Left lobe of liver (tissue), 2 donors: ENCODE measurements at regions not wholly inside any gene's neighbourhood (a gene's known extent, or its start where the extent isn't known, plus 50 kb on each side); places are given as distances from the start of the nearest gene placed in this dataset.

Experiments
- ATAC-seq: fragments of 200-7000 bp; cut with Tn5 transposase; one replicate; pipeline ENCODE4 v1.9.1; 2020; ENCODE audit warnings: mild to moderate bottlenecking, moderate library complexity
- DNase-seq: peaks from one replicate; pipeline ENCODE4 v3.0.0-alpha.2; 2020; ENCODE audit warnings: low spot score
- donor health status: DM: no; HTN: no; CAD: no; lungs with moderate emphysema.
- donor health status: DM: no; HTN: yes; CAD: no.

DNA sequence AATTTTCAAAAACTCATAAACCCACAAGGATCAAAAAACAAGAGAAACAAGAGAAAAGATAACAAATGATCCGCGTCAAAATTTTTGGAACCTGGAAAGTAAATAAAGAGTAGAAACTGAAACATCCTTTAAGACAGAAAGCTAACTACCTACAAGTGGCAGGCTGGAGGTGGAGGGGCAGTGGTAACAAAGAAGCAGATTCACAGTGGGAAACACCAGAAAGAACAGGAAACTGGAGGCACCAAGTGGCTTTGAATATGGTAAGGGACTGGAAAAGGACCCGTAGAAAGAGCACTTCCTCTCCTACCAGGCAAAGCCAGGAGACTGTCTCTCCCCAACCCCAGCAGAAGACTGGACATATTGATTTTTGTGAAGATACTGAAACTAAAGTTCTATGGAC lies 100.6 kb upstream of the TARS1 start:
- DNase-seq (no peak), ATAC-seq (no peak)

DNA sequence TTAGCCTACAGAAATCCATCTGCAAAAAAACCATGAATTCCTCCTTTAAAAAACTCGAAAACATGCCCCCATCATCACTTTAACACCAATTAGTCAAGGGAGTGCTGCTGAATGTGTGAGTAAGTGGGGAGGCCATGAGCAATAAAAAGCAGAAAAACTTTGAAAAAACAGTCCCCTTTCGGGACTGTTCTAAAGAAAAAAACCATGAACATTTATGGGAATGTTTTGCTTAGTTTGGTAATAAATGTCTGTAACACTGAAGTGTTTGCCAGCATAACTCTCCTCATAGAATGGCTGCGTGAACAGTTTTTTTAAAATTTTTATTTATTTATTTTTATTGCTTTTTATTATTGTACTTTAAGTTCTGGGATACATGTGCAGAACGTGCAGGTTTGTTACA lies 99.4 kb upstream of the TARS1 start:
- ATAC-seq (no peak), DNase-seq (no peak)

DNA sequence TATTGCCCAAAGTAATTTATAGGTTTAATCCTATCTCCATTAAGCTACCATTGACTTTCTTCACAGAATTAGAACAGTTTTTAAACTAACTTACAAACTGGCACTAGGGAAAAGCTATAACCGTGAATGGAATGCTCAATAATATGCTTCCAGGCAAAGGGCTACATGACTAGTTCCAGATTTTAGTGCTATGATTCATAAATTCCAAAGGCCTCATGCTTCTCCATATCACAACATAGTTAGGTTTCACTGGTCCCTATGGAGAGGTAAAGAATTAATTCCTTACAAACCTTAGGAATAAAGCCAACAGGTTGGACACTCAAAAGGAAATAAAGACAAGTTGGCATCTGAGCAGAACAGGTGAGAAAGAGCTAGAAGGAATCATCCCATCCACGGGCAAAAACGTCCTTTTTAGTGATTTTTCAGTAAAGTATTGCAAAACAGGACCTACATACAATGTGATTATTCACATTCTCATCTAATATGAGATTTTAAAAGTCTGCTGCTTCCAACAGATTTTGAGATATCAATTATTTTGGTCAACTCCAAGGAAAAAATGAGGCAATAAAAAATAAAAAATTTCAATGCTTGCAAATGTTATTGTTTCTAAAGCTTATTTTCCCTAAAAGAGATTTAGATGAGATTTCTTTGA lies 97.0 kb upstream of the TARS1 start:
- DNase-seq (no peak), ATAC-seq (no peak)

DNA sequence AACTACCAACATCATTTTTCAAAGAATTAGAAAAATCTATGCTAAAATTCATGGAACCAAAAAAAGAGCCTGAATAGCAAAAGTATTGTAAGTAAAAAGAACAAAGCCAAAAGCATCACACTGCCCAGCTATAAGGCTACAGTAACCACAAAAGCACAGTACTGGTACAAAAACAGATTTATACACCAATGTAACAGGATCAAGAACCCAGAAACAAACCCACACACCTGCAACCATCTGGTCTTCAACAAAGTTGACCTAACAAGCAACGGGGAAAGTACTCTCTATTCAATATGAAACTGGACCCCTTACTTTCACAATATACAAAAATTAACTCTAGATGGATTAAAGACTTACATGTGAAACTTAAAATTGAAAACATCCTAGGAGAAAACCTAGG lies 94.2 kb upstream of the TARS1 start:
- ATAC-seq (no peak), DNase-seq (no peak)

DNA sequence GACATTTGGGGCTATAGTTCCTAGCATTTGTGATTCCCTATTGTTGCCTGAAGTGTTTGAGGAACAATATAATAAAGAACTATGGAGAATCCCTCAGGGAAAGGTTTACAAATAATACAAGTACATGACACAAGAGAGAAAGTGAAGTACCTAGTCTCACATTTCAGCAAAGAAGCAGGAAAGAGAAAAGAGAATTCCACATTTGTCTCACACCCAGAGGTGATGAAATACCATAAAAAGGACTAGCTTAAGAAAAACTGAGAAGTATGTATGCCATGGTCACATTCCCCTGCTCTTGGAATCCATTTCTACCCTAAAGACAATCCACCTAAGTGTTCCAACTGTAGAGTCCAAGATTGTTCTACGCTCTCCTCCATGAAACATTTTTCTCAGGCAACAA lies 79.0 kb upstream of the TARS1 start:
- no peak for DNase-seq
- ATAC-seq: no peak

DNA sequence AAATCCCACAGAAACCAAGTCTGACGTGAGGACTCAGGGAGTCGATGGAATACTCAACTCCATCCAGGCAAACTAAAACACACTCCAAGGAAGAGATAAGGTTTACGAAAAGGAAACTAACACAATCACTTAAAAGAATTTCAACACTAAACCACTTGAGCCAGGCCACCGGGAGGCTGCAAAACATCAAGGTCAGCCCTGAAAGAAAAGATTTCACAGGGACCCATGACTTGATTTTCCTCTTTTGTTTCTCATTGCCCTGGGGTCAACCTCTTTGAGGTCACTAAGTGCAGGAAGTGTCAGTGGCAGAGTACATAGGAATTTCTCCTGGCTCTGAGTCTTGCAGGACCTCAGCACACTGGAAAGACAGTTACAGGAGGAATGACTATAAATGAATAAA lies 77.8 kb upstream of the TARS1 start:
- ATAC-seq (peak; percentile 60), DNase-seq (no peak)

DNA sequence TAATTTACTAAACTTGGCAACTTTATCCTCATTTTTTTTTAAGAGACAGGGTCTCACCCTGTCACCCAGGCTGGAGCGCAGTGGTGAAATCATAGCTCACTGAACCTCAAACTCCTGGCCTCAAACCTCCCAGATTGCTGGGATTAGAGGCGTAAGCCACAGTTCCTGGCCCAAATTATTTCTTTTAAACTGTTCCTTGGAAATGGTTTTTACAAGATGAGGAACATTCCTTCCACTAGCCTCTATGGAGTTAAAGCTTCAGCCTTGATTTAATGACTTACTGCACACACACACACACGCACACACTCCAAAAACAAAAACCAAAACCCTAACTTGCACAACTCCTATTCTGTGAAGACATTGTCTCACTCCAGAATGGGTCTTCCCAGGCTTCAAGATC lies 77.2 kb upstream of the TARS1 start:
- DNase-seq (no peak), ATAC-seq (no peak)

DNA sequence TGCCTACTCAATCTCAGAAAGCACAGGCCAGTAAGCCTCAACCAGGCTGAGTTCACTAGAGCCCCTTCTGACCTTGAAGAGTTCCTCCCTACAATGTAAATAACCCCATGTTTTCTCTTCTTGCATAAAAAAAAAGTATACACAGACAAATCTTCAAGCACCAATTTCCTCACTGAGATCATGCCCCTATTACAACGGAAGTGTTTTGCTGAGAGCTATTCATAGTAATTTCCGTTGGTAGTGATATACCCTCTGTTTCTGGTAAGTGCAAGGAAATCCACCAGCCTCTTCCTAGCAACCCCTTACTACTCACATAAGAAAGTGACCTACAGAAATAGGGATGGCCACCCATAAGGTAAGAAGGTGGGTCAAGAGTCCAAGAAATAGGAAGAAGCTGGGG lies 76.4 kb upstream of the TARS1 start:
- no peak for DNase-seq

DNA sequence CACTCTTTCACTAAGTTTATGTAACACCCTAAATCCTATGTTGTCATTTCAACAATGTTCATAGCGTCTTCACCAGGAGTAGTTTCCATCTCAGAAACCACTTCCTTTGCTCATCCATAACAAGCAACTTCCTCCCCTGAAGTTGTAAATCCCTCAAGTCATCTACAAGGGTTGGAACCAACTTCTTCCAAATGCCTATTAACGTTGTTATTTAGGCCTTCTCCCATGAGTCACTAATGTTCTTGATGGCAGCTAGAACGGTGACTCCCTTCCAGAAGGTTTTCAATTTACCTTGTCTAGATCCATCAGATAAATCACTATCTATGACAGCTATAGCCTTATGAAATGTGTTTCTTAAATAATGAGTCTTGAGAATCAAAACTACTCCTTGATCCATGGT lies 73.3 kb upstream of the TARS1 start:
- no peak for DNase-seq
- ATAC-seq: no peak

More for the DNA sequence above, 76.4 kb upstream of the TARS1 start:
- ATAC-seq: no peak

DNA sequence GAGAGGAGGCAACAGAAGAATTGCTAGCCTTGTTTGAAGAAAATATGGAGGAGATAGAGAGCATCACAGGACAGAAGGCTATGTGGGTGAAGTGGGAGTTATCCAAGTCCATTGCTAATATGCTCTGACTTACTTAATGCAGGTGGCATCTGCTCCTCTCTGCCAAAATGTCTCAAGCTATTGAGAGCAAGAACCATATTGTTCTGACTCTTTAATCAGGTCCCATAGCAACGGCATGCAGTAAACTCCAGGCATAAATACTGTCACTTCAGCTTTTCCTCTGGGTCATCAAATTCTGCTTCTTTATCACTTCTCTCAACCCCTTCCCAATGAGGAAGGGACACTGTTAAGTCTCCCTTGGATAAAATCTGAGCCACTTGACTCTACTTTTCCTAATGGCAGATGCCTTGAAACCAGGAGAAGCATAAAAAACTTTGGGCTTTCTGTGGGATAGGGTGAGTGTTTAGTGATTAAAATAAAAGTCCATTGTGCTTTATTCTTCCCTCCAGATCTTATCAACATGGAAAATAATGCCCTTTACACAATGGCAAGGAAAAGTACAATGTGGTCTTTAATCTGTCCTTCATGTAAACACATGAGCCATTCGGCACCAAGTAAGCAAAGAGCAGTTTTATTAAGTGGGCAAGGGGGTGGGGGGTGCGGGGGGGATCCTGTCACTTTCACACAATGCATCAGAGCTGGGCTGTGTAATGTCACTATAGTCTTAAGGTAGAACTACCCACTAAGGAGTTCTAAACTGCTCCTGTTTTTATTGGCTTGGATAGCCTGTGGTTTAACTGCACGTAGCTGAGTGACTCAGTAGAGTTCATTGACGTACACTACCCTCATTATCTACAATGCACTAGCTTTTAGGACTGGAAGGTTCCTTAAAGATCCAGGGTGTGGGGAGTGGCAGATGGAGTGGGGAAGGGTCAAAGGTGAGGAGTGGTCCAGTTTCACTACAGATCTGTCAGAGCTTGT lies 71.0 kb upstream of the TARS1 start:
- ATAC-seq: no peak
- no peak for DNase-seq

DNA sequence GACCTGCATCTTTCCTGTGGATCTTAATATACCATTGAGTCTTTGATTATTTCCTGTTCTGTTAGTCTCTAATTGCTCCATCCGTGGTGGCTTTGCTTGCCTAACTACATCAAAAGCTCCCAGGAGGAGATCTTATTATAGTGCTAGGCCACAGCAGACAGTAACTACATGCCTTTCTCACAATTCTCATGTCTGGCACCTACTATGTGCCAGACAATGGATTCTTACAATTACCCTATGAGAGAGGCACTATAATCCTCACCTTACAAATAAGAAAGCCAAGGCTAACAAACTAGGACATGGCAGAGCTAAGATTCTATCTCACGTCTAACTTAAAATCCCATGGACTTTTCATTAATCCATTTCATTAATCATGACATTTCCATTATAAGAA lies 70.3 kb upstream of the TARS1 start:
- DNase-seq (no peak), ATAC-seq (no peak)

DNA sequence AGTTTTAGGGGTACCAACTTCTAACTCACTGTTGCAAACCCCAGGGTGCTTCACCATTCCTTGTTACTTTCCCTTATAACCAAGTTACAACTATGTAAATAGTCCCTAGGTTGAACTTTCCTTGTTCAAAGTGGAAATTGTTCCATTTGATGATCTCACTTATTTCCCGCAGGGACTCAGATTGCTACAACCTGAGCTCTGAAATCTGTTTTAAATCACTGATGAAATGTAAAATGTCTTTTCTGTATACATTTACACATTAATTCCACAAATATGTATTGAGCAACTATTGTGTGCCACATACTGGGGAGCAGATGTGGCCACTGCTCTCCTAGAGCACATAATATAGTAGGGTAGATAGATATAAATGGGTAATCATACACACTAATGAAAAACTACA lies 69.1 kb upstream of the TARS1 start:
- ATAC-seq (no peak), DNase-seq (no peak)

DNA sequence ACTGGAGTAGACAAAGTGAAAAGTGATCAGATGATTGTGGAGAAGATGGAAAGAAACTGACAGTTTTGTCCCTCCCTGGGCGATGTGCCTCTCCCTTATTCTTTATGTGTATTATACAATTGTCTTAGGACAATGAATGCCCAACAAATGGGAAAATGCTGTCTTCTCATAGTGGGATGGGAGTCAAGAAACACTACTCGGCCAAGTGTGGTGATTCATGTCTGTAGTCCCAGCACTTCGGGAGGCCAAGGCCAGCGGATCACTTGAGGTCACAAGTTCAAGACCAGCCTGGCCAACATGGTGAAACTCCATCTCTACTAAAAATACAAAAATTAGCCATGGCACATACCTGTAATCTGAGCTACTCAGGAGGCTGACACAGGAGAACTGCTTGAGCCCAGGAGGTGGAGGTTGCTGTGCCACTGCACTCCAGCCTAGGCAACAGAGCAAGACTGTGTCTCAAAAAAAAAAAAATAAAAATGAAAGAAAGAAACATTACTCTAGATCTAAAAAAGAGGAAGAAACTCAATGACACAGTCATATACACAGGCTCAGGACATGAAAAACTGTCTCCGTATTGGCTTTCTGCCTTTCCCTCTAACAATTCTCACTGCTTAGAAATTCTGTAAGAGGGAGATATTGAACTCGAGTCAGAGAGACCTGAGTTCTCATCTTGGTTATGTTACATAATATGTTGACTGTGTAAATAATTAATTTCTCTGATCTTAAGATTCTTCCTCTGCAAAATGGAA lies 67.9 kb upstream of the TARS1 start:
- DNase-seq (no peak), ATAC-seq (no peak)

DNA sequence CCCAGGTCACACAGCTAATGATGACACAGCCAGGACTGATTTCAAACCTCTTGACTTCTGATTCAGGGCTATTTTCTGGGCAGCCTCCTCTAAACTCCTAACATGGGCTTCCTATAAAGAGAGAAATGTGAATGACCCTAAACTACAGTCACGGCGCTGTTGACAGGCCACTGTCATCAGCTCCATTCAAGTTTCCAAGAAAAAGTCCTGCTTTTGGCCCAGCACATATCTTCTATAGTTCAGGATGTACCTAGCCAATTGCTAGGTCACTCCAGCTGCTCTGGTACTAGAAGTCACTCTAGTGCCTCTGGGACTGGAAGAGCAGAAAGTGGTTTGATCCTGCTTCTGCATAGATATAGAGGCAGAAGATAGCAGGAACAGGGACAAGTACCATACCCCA lies 64.9 kb upstream of the TARS1 start:
- no peak for ATAC-seq
- no peak for DNase-seq

DNA sequence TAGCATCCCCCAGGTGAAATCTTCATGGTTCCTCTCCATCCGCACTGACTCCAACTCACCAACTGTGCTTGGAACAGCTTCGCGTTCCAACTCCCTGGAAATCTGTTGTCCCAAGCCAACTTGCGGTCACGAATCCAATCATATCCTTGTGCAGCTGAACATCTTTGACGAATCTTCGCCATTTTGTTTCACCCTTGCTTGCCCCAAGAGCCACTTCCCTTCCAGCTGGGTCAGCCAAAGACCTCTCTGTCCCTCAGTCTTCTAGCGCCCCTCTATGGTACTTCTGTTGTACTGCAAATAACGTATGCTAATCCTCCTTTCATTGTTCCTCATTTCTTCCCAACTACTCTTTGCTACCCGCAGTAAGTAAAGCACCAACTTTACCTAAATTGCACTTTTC lies 61.0 kb upstream of the TARS1 start:
- ATAC-seq: no peak

DNA sequence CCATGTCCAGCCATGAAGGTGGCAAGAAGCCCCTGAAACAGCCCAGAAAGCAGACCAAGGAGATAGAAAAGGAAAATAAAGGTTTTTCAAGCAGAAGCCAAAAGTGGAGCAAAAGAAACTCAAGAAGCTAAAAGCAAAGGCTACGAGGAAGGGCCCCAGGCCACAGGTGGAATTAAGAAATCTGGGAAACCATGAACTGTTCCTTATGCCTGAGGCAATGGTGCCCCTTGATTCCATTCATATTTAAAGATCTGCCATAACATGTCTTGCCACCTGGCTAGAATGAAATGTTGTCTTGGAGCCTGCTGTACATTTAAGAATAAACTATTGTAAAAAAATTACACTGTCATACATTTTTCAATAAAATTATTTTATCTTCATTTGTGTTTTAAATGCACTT lies 59.5 kb upstream of the TARS1 start:
- ATAC-seq (no peak), DNase-seq (no peak)

More for the DNA sequence above, 61.0 kb upstream of the TARS1 start:
- no peak for DNase-seq
